HG02840 (cell line): ENCODE measurements at regions not wholly inside any gene's neighbourhood (a gene's known extent, or its start where the extent isn't known, plus 50 kb on each side); places are given as distances from the start of the nearest gene placed in this dataset.

Experiments used
- ATAC-seq: cut with Tn5 transposase; IDR thresholded peaks from one replicate; pipeline ENCODE4 v1.9.1; 2021; ENCODE audit warnings: mild to moderate bottlenecking, moderate library complexity, moderate number of reproducible peaks; ENCODE audit not compliant: unreplicated experiment, low FRiP score

GRCh38 chr4:156261230-156261629, 307.6 kb upstream of the CTSO start:
- no peak for ATAC-seq

GRCh38 chr4:156255230-156256007, 301.8 kb upstream of the CTSO start:
- ATAC-seq, result no peak

GRCh38 chr4:156252358-156252921, 298.8 kb upstream of the CTSO start:
- no peak for ATAC-seq

- ATAC-seq, result no peak
These were observed 297.9 kb upstream of the CTSO start for GRCh38 chr4:156251373-156252065.

- ATAC-seq, result no peak
These were observed 295.3 kb upstream of the CTSO start for GRCh38 chr4:156248917-156249316.

- no peak for ATAC-seq
These were observed 293.8 kb upstream of the CTSO start for GRCh38 chr4:156247470-156247869.

GRCh38 chr4:156243015-156243414, 289.3 kb upstream of the CTSO start:
- ATAC-seq, result no peak

- no peak for ATAC-seq
These were observed 288.7 kb upstream of the CTSO start for GRCh38 chr4:156242390-156242789.

GRCh38 chr4:156241896-156242295, 288.2 kb upstream of the CTSO start:
- no peak for ATAC-seq

- no peak for ATAC-seq
These were observed 284.5 kb upstream of the CTSO start for GRCh38 chr4:156238171-156238570.

- no peak for ATAC-seq
These were observed 283.6 kb upstream of the CTSO start for GRCh38 chr4:156237231-156237630.

GRCh38 chr4:156230176-156230575, 276.5 kb upstream of the CTSO start:
- ATAC-seq, result no peak

GRCh38 chr4:156228676-156229075, 275.0 kb upstream of the CTSO start:
- ATAC-seq, result no peak

- no peak for ATAC-seq
These were observed 273.7 kb upstream of the CTSO start for GRCh38 chr4:156227321-156227720.

- no peak for ATAC-seq
These were observed 270.3 kb upstream of the CTSO start for GRCh38 chr4:156223985-156224384.

- ATAC-seq, result no peak
These were observed 263.6 kb upstream of the CTSO start for GRCh38 chr4:156217236-156217635.

- peak; percentile 92 for ATAC-seq
These were observed 247.4 kb upstream of the CTSO start for GRCh38 chr4:156201050-156201449.

GRCh38 chr4:156198511-156198910, 244.8 kb upstream of the CTSO start:
- no peak for ATAC-seq

- no peak for ATAC-seq
These were observed 243.6 kb upstream of the CTSO start for GRCh38 chr4:156197216-156197615.

- ATAC-seq, result no peak
These were observed 243.1 kb upstream of the CTSO start for GRCh38 chr4:156196722-156197121.

- ATAC-seq, result peak; percentile 94
These were observed 242.2 kb upstream of the CTSO start for GRCh38 chr4:156195914-156196313.

GRCh38 chr4:156194896-156195295, 241.2 kb upstream of the CTSO start:
- no peak for ATAC-seq
